ENCODE measurements at regions not wholly inside any gene's neighbourhood (a gene's known extent, or its start where the extent isn't known, plus 50 kb on each side); places are given as distances from the start of the nearest gene placed in this dataset.

DNA sequence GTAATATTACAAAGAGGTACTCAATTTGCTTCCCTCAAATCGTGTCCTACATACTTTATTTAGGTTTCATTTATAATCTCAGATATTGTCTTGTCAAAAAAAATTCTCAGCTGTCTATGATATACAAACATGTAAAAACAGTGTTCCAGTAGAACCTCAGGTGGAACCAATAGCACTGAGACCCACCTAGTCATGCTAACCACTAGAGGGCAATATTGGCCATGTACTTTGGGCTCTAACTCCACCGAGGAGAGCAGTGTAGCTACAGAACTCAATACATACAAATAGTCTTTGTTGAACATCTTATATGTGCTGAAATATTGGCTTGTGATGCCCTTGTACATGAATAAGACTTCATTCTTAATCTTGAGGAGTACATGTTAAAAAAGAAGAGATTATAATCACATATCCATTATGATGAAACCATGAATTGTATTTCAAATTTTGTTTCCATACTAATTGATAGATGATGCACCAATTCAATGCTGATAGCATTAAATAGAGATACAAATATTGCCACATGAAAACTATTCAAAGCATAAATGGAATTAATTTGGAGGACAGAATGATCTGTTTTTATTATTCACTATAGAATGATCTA is 71.2 kb upstream of the CNTLN start:
- no peaks in the 10 kb centered on the region for H3K4me1 ChIP-seq (ENCODE audit: control insufficient read depth in 3 of 3, insufficient read depth in 3 of 3, low read length in 3 of 3)
- no peaks in the 10 kb centered on the region for H3K27me3 ChIP-seq (ENCODE audit: control insufficient read depth in 3 of 3, insufficient read depth in 3 of 3, low read length in 3 of 3)
- H3K9me3 ChIP-seq (ENCODE audit: control insufficient read depth in 3 of 3, low read length in 3 of 3): no peaks in the 10 kb centered on the region
- H3K36me3 ChIP-seq (ENCODE audit: control insufficient read depth in 3 of 3, insufficient read depth in 3 of 3, low read length in 3 of 3): no peaks in the 10 kb centered on the region
- H3K9ac ChIP-seq (ENCODE audit: low read depth in 1 of 3, low read length in 3 of 3): no peak overlapping the region
- no peak overlapping the region for H3K4me3 ChIP-seq (ENCODE audit: low read length in 3 of 3)
- no peak overlapping the region for H3K27ac ChIP-seq (ENCODE audit: low read depth, low read length)

DNA sequence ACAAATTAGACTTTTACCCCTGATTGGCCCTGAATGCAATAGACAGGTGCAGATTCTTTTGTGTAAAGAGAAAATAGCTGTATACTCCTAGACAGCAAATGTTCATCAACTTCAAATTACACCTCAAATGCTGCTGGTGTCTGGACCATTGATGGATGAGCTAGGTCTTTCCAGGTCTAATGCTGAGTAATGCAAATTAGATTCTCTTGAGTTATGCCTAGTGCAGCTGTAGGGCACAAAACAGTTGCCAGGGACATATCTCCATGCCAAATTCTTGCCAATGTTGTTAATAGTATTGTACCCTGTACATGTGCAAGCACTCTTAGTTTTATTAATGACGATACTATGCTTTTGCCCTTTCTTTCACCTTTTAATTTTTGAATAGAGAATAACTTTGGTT is 72.3 kb upstream of the CNTLN start:
- no peak overlapping the region for H3K9ac ChIP-seq (ENCODE audit: low read depth in 1 of 3, low read length in 3 of 3)
- no peaks in the 10 kb centered on the region for H3K27me3 ChIP-seq (ENCODE audit: control insufficient read depth in 3 of 3, insufficient read depth in 3 of 3, low read length in 3 of 3)
- no peaks in the 10 kb centered on the region for H3K9me3 ChIP-seq (ENCODE audit: control insufficient read depth in 3 of 3, low read length in 3 of 3)
- no peak overlapping the region for H3K4me3 ChIP-seq (ENCODE audit: low read length in 3 of 3)
- H3K36me3 ChIP-seq (ENCODE audit: control insufficient read depth in 3 of 3, insufficient read depth in 3 of 3, low read length in 3 of 3): no peaks in the 10 kb centered on the region
- no peaks in the 10 kb centered on the region for H3K4me1 ChIP-seq (ENCODE audit: control insufficient read depth in 3 of 3, insufficient read depth in 3 of 3, low read length in 3 of 3)
- no peak overlapping the region for H3K27ac ChIP-seq (ENCODE audit: low read depth, low read length)

DNA sequence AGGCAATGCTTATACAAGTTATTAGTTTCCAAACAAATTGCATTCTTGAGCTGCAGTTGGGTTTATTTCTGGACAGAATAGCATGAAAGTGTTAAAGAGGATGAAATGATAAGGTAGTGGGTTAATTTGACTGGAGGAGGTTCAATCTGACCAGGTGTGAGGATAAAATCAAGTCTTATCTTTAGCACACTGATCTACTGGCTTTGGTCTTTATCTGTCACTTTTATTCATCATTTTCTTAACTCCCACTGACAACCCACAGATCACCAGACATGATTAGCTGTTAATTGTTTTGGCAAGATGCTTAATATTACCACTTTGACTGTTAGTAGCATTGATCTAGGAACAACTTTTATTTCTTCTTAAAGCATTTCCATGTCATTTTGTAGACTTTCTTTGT is 74.4 kb upstream of the CNTLN start:
- Histone ChIP-seq H3K4me3 (ENCODE audit: low read length in 3 of 3) (no peak overlapping the region), H3K4me1 (ENCODE audit: control insufficient read depth in 3 of 3, insufficient read depth in 3 of 3, low read length in 3 of 3) (no peaks in the 10 kb centered on the region), H3K27me3 (ENCODE audit: control insufficient read depth in 3 of 3, insufficient read depth in 3 of 3, low read length in 3 of 3) (no peaks in the 10 kb centered on the region)

DNA sequence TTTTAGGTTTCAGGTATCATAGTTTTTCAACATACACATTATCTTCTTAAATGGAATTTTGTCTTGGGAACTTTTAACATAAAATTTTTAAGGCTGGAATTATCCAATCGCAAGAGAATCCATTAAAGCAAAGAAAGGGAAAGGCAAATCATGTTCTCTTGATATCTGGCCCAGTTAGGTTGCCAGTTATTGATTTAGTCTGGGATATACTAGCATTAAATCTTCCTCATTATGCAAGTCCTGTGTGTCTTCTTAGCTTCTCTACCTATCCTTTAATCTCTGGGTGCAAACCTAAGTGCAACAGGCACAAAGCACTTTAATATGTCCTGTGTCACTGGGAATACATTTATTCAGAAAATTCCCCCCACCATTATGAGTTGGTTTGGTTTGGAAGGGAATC is 75.4 kb upstream of the CNTLN start:
- no peaks in the 10 kb centered on the region for H3K9me3 ChIP-seq (ENCODE audit: control insufficient read depth in 3 of 3, low read length in 3 of 3)
- H3K36me3 ChIP-seq (ENCODE audit: control insufficient read depth in 3 of 3, insufficient read depth in 3 of 3, low read length in 3 of 3): no peaks in the 10 kb centered on the region
- no peaks in the 10 kb centered on the region for H3K27me3 ChIP-seq (ENCODE audit: control insufficient read depth in 3 of 3, insufficient read depth in 3 of 3, low read length in 3 of 3)
- no peak overlapping the region for H3K9ac ChIP-seq (ENCODE audit: low read depth in 1 of 3, low read length in 3 of 3)
- H3K4me3 ChIP-seq (ENCODE audit: low read length in 3 of 3): no peak overlapping the region
- H3K4me1 ChIP-seq (ENCODE audit: control insufficient read depth in 3 of 3, insufficient read depth in 3 of 3, low read length in 3 of 3): no peaks in the 10 kb centered on the region
- no peak overlapping the region for H3K27ac ChIP-seq (ENCODE audit: low read depth, low read length)

More for the DNA sequence above, 74.4 kb upstream of the CNTLN start:
- Histone ChIP-seq H3K9me3 (ENCODE audit: control insufficient read depth in 3 of 3, low read length in 3 of 3) (no peaks in the 10 kb centered on the region), H3K36me3 (ENCODE audit: control insufficient read depth in 3 of 3, insufficient read depth in 3 of 3, low read length in 3 of 3) (no peaks in the 10 kb centered on the region), H3K27ac (ENCODE audit: low read depth, low read length) (no peak overlapping the region), H3K9ac (ENCODE audit: low read depth in 1 of 3, low read length in 3 of 3) (no peak overlapping the region)

DNA sequence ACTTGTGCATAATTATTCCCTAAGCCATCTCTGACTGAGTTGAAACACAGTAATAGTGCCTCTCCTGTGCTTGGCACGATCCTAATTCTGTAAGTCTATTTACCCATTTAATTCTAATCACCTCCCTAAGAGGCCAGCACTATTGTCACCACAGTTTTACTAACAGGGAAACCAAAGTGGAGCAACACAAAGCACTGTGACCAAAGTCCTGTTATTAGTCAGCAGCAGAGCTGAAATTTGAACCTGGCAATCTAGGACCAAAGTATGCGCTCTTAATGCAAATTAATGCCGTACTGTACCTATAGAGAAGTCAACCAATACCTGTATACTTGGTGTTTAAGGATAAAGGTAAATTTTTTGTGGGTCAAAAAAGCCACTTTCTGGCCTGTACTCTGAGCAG is 77.1 kb upstream of the CNTLN start:
- H3K9ac ChIP-seq (ENCODE audit: low read depth in 1 of 3, low read length in 3 of 3): no peak overlapping the region
- H3K9me3 ChIP-seq (ENCODE audit: control insufficient read depth in 3 of 3, low read length in 3 of 3): no peaks in the 10 kb centered on the region
- no peaks in the 10 kb centered on the region for H3K4me1 ChIP-seq (ENCODE audit: control insufficient read depth in 3 of 3, insufficient read depth in 3 of 3, low read length in 3 of 3)
- H3K36me3 ChIP-seq (ENCODE audit: control insufficient read depth in 3 of 3, insufficient read depth in 3 of 3, low read length in 3 of 3): no peaks in the 10 kb centered on the region
- H3K27me3 ChIP-seq (ENCODE audit: control insufficient read depth in 3 of 3, insufficient read depth in 3 of 3, low read length in 3 of 3): no peaks in the 10 kb centered on the region
- H3K4me3 ChIP-seq (ENCODE audit: low read length in 3 of 3): no peak overlapping the region
- H3K27ac ChIP-seq (ENCODE audit: low read depth, low read length): no peak overlapping the region

DNA sequence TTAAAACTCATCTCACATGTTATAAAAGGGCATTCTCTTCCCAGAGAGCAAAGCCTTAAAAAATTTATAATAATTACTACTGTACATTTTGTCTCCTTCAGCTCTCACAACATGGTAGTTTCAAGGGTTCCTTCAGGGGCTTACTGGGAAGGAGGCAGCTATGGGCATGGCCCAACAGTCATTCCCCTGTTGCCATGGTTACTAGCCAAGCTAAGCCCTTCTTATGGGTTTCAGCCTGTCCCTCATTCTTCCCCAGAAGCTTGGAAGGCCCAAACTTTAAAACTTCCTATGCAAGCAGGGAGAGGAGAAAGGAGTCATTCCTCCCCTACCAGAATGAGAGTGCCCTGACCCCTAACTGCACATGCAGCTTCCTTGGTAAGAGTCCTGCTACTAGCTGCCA is 82.2 kb upstream of the CNTLN start:
- no peaks in the 10 kb centered on the region for H3K27me3 ChIP-seq (ENCODE audit: control insufficient read depth in 3 of 3, insufficient read depth in 3 of 3, low read length in 3 of 3)
- H3K9ac ChIP-seq (ENCODE audit: low read depth in 1 of 3, low read length in 3 of 3): no peak overlapping the region
- H3K36me3 ChIP-seq (ENCODE audit: control insufficient read depth in 3 of 3, insufficient read depth in 3 of 3, low read length in 3 of 3): no peaks in the 10 kb centered on the region
- H3K9me3 ChIP-seq (ENCODE audit: control insufficient read depth in 3 of 3, low read length in 3 of 3): no peaks in the 10 kb centered on the region
- no peaks in the 10 kb centered on the region for H3K4me1 ChIP-seq (ENCODE audit: control insufficient read depth in 3 of 3, insufficient read depth in 3 of 3, low read length in 3 of 3)
- no peak overlapping the region for H3K4me3 ChIP-seq (ENCODE audit: low read length in 3 of 3)
- H3K27ac ChIP-seq (ENCODE audit: low read depth, low read length): no peak overlapping the region

DNA sequence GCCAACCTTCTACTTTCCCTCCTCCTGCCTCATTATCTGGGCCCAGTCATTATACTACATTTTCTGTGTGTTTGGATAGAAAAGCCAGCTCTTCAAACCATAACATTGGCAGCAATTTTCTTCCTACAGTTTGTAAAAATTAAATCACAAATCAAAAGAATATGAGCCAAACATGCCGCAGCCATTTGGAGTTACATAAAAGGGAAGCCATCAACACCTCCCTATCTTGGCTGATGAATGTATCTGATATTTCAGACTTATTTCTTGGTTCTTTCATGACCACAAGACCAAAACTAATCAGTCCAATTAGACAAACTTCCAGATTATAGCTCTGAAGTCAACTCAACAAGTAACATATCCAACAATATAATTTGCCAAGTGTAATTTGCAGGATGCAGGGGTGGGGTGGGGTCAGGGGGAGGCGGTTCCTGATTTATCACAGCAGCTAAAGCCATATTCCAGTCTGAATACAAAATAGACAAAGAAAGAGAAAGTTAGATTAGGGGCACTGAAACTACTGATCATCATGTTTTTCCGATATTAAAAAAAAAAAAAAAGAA is 89.4 kb upstream of the CNTLN start:
- H3K27me3 ChIP-seq (ENCODE audit: control insufficient read depth in 3 of 3, insufficient read depth in 3 of 3, low read length in 3 of 3): peaks cover 0 to 2% (median 0%) of the 10 kb centered on the region in 3 donors
- no peaks in the 10 kb centered on the region for H3K36me3 ChIP-seq (ENCODE audit: control insufficient read depth in 3 of 3, insufficient read depth in 3 of 3, low read length in 3 of 3)
- H3K9ac ChIP-seq (ENCODE audit: low read depth in 1 of 3, low read length in 3 of 3): no peak overlapping the region
- no peak overlapping the region for H3K27ac ChIP-seq (ENCODE audit: low read depth, low read length)
- H3K9me3 ChIP-seq (ENCODE audit: control insufficient read depth in 3 of 3, low read length in 3 of 3): no peaks in the 10 kb centered on the region
- no peaks in the 10 kb centered on the region for H3K4me1 ChIP-seq (ENCODE audit: control insufficient read depth in 3 of 3, insufficient read depth in 3 of 3, low read length in 3 of 3)
- no peak overlapping the region for H3K4me3 ChIP-seq (ENCODE audit: low read length in 3 of 3)

DNA sequence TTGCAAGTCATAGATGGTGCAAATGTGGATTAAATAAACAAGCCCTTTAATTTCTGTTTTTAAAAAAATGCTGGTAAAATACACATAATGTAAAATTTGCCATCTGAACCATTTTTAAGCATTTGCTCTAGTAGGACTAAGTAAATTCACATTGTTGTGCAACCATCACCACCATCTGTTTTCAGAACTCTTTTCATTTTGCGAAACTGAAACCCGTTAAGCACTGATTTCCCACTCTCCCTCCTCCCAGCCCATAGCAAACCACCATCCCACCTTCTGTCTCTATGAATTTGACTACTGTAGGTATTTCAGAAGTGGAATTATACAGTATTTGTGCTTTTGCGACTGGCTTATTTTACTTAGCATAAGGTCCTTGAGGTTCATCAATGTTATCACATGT is 103.3 kb upstream of the CNTLN start:
- H3K27ac ChIP-seq (ENCODE audit: low read depth, low read length): no peak overlapping the region
- H3K36me3 ChIP-seq (ENCODE audit: control insufficient read depth in 3 of 3, insufficient read depth in 3 of 3, low read length in 3 of 3): no peaks in the 10 kb centered on the region
- no peak overlapping the region for H3K9ac ChIP-seq (ENCODE audit: low read depth in 1 of 3, low read length in 3 of 3)
- H3K27me3 ChIP-seq (ENCODE audit: control insufficient read depth in 3 of 3, insufficient read depth in 3 of 3, low read length in 3 of 3): no peaks in the 10 kb centered on the region
- peaks cover 0 to 6% (median 0%) of the 10 kb centered on the region in 3 donors for H3K9me3 ChIP-seq (ENCODE audit: control insufficient read depth in 3 of 3, low read length in 3 of 3)
- H3K4me3 ChIP-seq (ENCODE audit: low read length in 3 of 3): no peak overlapping the region
- H3K4me1 ChIP-seq (ENCODE audit: control insufficient read depth in 3 of 3, insufficient read depth in 3 of 3, low read length in 3 of 3): no peaks in the 10 kb centered on the region

DNA sequence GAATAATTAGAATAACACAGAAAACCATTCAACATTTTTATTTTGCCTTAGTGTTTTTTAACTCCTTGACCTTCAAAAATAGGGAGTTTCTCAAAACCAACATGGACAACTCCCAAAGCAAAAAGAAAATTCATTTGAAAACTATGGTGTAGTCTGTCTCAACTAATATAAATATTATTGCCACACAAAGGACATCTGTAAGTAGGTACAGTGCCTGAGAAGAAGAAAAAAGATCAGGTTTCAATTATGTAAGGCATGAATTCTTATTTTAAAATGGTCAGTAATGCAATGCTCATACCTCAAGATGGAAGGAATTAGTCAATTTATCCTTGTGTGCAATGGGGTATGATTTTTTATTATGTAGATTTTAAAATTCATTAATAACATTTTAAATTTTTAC is 109.6 kb upstream of the CNTLN start:
- Histone ChIP-seq H3K4me3 (ENCODE audit: low read length in 3 of 3) (no peak overlapping the region), H3K9ac (ENCODE audit: low read depth in 1 of 3, low read length in 3 of 3) (no peak overlapping the region), H3K4me1 (ENCODE audit: control insufficient read depth in 3 of 3, insufficient read depth in 3 of 3, low read length in 3 of 3) (no peaks in the 10 kb centered on the region), H3K36me3 (ENCODE audit: control insufficient read depth in 3 of 3, insufficient read depth in 3 of 3, low read length in 3 of 3) (no peaks in the 10 kb centered on the region), H3K9me3 (ENCODE audit: control insufficient read depth in 3 of 3, low read length in 3 of 3) (no peaks in the 10 kb centered on the region), H3K27me3 (ENCODE audit: control insufficient read depth in 3 of 3, insufficient read depth in 3 of 3, low read length in 3 of 3) (no peaks in the 10 kb centered on the region), H3K27ac (ENCODE audit: low read depth, low read length) (no peak overlapping the region)

DNA sequence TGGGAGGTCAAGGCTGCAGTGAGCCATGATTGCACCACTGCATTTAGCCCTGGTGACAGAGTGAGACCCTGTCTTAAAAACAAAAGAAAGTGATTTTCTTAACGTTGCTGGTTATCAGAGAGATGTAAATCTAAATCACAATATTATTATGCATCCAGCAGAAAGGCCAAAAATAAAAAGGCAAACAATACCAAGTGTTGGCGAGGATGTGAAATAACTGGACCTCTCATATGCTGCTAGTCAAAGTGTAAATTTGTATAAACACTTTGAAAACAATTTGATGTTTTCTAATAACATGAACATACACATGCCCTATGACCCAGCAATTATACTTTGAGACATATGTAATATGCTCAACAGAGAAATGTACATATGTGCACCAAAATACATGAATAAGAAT is 110.7 kb upstream of the CNTLN start:
- Histone ChIP-seq H3K4me1 (ENCODE audit: control insufficient read depth in 3 of 3, insufficient read depth in 3 of 3, low read length in 3 of 3) (no peaks in the 10 kb centered on the region), H3K27me3 (ENCODE audit: control insufficient read depth in 3 of 3, insufficient read depth in 3 of 3, low read length in 3 of 3) (no peaks in the 10 kb centered on the region), H3K4me3 (ENCODE audit: low read length in 3 of 3) (no peak overlapping the region), H3K36me3 (ENCODE audit: control insufficient read depth in 3 of 3, insufficient read depth in 3 of 3, low read length in 3 of 3) (no peaks in the 10 kb centered on the region), H3K9me3 (ENCODE audit: control insufficient read depth in 3 of 3, low read length in 3 of 3) (no peaks in the 10 kb centered on the region), H3K27ac (ENCODE audit: low read depth, low read length) (no peak overlapping the region), H3K9ac (ENCODE audit: low read depth in 1 of 3, low read length in 3 of 3) (no peak overlapping the region)

All from skeletal muscle tissue (tissue), 3 donors.